HG02588 (cell line): ENCODE measurements at regions not wholly inside any gene's neighbourhood (a gene's known extent, or its start where the extent isn't known, plus 50 kb on each side); places are given as distances from the start of the nearest gene placed in this dataset.
"Not testable (repeated sequence)": the region's sequence is repeated elsewhere in the genome, so short reads cannot be mapped to it uniquely, and the experiment has no call there.

Source experiments
- ATAC-seq: cut with Tn5 transposase; IDR thresholded peaks from one replicate; pipeline ENCODE4 v1.9.1; 2021; ENCODE audit warnings: mild to moderate bottlenecking, moderate library complexity; ENCODE audit not compliant: unreplicated experiment

DNA sequence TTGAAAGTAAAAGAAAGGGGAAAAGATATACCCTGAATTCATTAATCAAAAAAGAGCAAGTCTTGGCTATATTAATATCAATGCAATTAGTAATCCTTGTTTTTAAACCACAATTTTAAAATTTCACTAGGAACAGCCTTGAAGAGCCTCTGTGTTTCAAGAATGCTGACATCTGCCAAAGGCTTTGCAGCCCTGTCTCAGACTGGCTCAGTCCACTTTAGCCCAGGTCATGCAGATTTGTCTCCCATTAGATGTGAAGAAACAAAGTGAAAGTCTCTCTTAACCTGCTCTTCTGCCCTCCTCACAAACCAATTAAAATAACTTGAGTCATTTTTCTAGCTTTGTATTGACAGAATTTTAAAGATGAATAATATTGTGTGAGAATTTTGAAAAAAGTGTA is 102.7 kb upstream of the CARMIL1 start:
- ATAC-seq: no peak

DNA sequence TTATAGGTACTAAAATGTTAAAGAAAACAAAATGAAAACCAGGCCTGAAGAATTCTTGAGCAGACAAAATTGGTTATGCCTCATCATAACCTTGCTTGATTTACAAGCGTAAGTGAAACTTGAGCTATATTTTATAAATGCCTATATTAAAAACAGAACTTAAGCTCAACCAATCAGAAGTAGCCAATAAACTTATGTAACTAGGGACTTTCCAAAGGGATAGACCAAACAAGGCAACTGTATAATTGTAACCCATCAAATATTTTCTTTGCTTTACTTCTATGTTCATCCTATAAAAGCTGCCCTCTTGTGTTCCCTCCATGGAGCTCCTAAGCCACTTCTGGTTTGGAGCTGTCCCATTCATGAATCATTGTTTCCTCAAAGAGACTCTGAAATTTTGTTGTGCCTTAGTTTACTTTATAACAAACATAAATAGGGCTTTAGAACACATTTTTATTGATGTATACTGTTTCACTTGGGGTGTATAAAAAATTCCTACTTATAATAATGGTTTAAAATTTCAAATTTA is 101.6 kb upstream of the CARMIL1 start:
- no peak for ATAC-seq

DNA sequence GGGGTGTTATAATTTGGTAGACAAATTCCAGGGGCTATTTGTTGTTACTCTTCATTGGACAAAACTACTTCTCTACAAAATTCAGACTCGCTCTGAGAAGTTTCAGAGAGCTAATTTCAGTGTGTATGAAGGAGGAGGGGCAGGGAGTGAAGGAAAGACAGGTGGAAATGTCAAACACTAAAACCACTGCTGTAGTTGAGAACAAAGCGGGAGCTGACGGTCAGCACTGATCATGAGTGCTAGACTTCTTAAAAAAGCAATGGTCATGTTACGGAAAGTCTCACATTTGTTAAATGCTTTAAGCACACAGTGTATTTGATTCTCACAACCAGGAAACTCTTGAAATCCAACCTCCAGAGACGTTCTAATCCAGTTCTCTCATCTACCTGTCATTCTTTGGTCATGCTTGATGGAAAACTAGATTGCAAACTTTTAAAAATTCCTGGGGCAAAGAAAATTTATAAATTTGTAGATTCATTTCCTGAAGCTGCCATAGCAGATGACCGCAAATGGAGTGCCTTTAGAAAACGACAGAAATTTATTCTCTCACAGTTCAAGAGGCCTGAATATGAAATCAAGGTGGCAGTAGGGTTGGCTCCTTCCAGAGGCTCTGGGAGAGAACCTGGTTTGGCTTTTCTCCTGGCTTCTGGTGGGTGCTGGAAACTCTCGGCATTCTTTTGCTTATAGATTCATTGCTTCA is 100.7 kb upstream of the CARMIL1 start:
- ATAC-seq: no peak

DNA sequence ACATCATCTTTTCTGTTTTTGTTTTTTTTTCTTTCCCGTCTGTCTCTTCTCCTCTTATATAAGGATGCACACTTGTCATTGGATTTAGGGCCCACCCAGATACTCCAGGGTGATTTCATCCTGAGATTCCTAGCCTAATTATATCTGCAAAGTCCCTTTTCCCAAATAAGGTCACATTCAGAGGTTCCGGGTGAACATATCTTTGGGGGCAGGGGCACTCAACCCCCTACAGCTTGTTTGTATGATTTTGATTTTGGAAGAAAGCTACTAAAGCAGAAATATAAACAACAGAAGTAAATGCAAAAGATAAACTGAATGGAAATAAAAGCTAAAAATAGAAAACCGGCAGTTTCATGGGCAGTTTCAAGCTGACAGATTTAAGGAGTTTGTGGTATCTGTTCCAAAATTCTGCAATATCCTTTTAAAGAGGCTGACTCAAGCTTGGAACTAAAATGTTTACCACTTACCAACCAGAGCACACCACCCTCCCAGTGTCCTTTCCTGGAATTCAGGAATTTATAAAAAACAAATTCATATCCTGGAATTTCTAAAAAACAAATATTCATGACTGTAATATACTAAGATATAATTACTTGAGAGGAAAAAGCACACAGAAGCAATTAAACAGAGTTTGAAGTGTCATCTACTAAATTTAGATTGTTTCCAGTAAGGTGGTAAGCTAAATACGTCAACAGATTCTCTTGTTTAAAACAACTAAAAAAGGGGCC is 100.0 kb upstream of the CARMIL1 start:
- ATAC-seq: no peak

DNA sequence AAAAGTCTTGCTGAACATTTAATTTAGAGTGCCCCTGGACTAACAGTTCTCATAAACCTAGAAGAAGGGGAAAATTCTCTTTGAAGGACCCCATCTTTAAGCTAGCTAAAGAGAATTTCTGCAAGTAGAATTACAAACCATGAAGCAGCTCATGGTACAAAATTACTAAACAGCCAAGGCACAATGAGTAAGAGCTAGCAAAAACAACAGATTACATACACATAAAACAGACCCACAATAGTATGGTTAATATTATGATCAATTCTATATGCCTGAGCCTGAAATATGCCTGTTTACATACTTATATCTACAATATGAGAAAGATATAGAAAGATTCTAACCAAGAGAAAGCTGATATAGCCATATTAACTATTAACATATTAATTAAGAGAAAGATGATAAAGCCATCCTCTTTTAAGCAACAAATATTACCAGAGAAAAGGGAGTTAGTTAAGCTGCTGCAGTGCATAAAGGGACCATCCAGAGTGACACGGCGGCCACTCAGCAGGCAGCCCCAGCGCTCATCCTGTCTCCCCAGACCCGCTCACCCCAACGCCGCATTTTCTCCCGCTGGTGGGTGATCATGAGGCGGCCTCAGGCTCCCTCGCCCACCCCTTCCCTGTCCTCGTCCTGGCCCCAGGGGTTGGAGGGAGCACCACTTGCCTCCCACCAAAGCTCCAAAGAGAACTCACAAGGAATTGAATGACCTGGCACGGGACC is 98.4 kb upstream of the CARMIL1 start:
- no peak for ATAC-seq

DNA sequence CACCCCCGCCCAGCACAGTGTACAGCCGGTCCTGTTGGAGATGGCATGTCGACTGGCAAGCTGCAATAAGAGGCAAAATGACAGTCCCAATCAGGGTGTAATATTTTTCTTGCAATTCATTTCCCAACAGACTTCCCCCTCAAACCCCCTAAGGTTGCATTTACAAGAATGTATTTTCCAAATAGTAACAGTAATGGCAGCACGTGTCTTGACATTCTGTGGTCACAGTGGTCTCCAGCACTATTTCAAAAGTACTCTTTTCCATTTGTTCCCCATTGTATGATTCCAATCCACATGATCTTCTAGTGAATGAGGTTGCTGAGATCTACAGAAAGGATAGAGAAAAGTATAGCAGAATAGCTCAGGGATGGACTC is 97.8 kb upstream of the CARMIL1 start:
- ATAC-seq: no peak

DNA sequence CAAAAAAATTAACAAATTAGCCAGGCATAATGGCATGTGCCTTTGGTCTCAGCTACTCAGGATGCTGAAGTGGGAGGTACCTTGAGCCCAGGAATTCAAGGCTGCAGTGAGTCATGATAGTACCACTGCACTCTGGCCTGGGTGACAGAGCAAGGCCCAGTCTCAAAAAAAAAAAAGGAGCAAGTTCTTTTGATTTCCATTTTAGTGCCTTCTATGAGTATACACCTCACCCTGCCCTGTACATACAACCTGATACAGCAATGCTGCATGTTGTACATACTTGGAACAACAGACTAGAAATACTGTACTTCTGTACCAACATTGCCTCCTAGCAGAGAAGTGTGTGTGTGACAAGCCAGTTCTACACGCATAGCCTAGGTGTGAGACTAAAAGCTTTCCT is 97.3 kb upstream of the CARMIL1 start:
- ATAC-seq: no peak

DNA sequence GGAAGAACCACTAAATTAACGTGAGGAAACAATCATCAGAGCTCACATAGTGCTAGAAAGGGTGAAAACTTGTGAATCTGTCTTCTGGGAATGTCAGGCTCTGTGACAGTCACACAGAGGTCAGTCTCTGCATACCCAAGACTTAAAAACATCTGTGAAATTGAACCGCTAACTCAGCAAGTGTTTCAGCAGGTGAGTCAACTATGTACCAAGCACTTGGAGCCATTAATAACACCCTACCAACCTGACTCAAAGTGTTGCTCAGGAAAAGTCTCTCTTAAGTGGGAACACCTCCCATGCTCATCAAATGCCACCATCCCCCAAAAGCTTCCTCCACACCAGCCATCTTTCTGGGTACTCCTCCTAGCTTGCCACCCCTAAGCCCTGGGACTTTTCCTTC is 92.3 kb upstream of the CARMIL1 start:
- no peak for ATAC-seq

DNA sequence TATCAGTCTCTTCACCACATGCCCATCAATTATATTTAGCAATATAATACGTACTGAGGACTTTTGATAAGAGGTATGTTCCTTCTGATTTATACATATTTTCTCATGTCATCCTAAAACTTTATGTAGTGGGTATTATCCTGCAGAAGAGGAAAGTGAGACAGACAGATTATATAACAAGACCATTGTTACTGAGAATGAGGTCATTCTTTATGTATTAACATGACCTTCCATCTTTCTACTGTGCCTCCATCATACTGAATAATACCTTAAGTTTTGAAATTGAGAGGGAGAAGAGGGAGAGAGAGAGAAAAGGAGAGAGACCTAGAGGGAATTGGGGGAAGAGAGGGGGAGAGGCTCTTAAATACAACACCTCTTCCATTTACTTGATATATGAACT is 90.9 kb upstream of the CARMIL1 start:
- no peak for ATAC-seq

DNA sequence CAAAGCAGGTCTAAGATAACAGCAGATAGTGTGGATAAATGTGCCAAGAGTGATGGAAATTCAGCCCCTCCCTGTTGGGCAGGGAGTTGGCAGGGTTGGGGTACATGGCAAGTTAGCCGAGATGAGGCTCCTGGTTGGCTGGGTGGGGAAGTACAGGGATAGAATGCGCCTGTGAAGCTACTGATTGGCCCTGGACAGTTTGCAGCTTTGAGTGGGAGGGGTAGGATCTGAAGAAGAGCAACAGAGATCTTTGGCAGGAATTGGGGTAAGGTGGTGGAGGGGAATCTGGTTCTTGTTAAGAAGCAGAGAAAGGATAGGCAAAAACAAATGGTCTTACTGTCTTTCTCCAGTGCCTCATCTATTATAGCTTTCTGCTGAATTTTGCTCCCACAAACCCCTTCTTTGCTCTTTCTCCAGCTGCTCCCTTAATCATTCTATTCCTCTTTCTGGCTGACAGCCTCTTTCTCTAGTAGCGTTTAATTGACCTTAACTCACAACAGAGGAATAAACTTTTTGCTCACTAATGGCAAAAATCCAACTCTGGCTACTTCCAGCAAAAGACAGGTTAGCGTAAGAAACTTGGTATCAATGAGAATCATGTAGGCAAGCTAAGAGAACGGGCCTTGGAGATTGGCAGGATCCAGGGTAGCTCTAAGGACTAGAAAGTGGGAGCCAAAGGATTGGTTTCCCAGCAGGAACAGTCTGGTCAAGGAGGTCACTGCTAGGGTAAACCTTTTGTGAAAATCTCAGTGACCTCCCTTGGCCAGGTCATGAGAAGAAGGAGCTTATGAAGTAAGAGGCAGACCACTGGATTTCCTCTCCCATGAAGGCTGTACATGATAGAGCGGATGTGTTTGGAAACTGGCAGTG is 86.3 kb upstream of the CARMIL1 start:
- ATAC-seq: no peak

DNA sequence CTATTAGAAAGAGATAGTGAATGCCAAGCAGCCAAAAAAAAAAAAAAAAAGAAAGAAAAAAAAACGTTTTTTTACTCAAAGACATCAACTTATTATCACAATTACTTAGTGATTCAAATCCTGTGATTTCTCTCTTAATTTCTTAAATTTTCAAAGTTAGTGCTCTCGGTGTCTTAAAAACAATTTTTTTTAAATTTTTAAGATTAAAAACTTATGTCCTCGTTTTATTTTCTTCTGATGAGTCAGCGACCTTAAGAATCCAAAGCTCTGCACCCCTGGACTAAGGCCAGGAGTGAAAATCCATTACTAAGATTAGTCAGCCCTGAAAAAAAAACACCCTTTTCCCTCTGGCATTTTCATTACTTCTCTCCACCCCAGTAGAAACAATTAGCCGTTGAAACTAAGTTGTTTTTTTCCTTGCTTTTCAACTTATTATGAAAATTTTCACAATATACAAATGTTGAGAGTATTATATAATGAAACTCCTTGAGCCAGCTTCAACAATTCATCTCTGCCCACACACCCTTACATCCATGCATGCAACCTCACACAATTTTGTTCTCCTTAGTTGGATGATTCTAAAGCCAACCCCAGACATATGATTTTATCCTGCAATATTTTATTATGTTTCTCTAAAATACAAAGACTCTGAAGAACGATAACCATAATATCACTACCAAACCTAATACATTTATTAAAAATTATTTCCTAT is 85.6 kb upstream of the CARMIL1 start:
- no peak for ATAC-seq

DNA sequence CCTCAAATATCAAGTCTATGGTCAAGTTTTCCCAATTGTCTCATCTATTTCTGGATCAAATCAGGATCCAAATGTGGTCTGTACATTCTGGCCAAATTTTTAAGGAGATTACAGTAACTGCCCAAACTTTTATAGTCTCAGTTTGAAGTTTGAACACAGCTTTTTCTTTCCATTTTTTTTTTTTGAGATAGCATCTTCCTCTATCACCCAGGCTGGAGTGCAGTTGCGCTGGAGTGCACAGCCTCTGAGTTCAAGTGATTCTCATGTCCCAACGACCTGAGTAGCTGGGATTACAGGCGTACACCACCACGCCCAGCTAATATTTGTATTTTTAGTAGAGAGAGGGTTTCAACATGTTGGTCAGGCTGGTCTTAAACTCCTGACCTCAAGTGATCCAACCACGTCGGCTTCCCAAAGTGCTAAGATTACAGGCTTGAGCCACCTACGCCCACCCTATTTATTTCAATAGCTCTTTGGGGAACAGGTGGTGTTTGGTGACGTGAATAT is 84.9 kb upstream of the CARMIL1 start:
- no peak for ATAC-seq

DNA sequence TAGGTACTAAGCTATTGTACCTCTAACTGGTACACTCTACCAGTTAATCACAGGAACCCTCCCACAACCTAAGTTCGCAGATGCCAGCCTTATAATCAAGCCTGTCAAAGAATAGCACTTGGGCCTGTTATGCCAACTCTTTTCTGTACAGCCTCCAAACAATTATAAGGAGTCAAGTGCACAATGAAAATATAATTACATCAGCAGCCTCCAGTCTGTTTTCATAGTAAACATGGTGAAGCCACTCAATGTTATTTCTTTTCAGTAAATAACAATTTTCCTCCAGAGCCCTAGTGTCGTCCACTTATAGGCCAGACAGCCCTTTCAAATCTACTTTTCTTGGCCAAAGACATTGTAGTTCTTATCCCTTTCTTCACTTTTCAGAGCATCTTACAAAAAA is 82.7 kb upstream of the CARMIL1 start:
- no peak for ATAC-seq

DNA sequence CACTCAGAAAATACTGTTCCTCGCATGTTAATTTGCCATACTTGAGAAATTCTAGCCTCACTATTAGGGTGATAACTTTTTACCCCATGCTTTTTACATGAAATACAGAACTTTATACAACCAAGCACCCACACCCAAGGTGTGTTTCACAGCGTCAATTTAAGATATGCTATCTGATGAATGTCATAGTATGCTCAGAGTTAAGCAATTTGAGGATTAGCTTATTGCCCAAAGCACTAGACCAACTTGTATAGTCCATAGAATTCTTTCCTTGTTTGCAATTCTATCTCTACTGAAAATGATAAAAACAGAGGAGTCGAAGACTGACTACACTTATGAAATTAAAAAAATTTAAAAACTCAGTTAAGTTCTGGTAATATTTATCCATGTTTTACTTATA is 82.1 kb upstream of the CARMIL1 start:
- ATAC-seq: no peak

DNA sequence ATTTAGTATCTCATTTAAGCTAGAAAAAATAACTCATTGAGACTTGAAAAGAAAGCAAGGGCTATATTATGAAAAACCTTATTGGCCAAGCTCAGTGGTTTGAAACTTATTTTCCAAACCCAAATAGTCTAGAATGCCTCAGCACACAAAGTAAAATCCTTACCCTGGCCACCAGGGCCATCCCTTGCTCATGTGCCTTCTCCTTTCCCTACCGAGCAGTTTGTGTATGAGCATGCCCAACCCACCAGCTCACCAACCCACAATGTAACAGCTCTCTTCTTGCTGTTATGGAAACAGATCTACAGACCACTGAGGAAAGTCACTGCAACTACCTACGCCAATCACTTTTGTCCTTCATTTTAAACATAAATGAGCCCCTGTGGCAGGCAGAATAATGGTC is 79.6 kb upstream of the CARMIL1 start:
- no peak for ATAC-seq

DNA sequence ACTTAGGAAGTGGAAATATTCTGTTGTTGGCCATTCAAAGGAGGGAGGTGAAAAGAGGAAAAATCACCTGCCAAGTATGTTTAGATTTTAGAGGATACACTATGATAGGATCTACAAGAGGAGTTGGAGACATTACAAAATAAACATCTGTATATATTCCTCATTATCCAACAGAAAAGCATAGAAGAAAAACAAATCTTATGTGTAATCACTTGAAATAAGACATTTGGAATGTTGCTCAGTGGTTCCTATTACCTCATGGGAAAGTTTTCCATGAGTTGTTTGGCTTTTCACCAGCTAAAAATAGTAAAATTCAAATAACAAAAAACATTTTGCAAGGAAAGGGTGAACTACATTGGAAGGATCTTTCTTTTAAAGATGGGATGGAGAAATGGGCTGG is 76.7 kb upstream of the CARMIL1 start:
- no peak for ATAC-seq

DNA sequence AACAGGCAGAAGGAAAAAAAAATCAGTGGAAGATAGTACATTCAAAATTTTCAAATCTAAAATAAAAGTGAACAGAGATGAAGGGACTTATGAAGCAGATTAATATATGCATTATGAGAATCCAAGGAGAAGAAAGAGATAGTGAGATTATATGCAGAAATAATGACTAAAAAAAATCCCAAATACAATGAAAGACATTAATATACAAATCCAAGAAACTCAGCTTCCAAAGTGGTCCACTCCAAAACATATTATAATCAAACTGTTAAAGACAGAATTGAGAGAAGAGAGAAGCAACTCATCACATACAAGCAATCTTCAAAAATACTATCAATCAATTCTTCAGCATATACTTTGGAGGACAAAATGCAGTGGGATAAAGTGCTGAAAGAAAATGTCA is 73.5 kb upstream of the CARMIL1 start:
- ATAC-seq: no peak

DNA sequence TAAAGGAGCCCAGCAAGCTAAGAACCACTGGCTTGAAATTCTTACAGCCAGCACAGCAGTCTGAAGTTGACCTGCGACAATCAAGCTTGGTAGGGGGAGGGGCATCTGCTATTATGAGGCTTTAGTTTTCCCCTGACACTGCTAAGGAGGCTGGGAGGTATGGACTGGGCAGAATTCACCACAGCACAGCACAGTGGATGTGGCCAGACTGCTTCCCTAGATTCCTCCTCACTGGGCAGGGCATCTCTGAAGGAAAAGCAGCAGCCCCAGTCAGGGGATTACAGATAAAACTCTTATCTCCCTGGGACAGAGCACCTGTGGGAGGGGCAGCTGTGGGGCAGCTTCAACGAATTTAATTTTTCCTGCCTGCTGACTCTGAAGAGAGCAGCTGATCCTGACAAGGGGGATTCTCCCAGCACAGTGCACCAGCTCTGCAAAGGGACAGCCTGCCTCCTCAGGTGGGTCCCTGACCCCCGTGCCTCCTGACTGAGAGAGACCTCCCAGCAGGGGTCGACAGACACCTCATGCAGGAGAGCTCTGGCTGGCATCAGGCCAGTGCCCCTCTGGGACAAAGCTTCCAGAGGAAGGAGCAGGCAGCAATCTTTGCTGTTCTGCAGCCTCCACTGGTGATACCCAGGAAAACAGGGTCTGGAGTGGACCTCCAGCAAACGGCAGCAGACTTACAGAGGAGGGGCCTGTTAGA is 71.6 kb upstream of the CARMIL1 start:
- ATAC-seq: not testable (repeated sequence)

DNA sequence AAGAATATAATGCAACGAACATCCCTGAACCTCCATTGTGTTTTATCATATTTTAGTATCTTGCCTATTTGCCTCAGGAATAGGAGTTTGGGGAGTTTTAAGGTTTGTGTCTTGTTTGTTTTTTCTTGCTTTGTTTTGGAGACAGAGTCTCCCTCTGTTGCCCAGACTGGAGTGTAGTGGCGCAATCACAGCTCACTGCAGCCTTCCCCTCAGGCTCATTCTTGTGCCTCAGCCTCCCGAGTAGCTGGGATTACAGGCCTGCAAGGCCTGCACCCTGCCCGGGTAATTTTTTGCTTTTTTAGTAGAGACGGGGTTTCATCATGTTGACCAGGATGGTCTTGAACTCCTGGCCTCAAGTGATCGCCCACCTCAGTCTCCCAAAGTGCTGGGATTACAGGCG is 63.3 kb upstream of the CARMIL1 start:
- ATAC-seq: no peak

DNA sequence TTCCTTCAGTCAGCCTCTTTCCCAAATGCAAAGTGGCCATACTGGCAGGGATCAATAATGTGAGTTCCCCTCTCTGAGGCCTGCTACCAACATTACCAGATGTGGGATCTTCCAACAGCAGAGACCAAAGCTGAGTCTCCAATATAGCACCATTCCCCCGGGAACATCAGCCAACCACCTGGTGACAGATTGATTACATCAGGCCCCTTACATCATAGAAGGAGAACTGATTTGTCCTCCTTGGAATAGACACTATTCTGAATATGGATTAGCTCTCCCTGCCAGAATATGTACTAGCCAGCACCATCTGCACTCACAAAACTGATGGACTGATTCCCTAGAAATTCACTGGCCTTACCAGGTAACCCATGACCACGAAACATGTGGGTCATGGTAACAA is 61.9 kb upstream of the CARMIL1 start:
- ATAC-seq: no peak
